Mesenchymal stem cell (in vitro differentiated cells and primary cell): ENCODE measurements at regions not wholly inside any gene's neighbourhood (a gene's known extent, or its start where the extent isn't known, plus 50 kb on each side); places are given as distances from the start of the nearest gene placed in this dataset.

Experiments used
- DNase-seq: peaks from one replicate; pipeline ENCODE4 v3.0.0-alpha.2; 2013
- H2AFZ ChIP-seq: one replicate; pipeline ENCODE4 v1.6.1; 2013; ENCODE audit warnings: low read depth, mild to moderate bottlenecking, control low read depth, inconsistent platforms, low read length, moderate library complexity
- H2AK5ac ChIP-seq: 2 replicates; pipeline ENCODE4 v1.6.1; 2013; ENCODE audit warnings: low read length, moderate library complexity, mild to moderate bottlenecking, inconsistent platforms; ENCODE audit not compliant: severe bottlenecking
- H2BK120ac ChIP-seq: one replicate; pipeline ENCODE4 v1.6.1; 2013; ENCODE audit warnings: low read depth, mild to moderate bottlenecking, inconsistent platforms, low read length, moderate library complexity
- H2BK12ac ChIP-seq, 2 experiments: one replicate each; pipeline ENCODE4 v1.6.1; 2013; ENCODE audit warnings: inconsistent platforms in 2 of 2, low read length in 2 of 2, mild to moderate bottlenecking in 2 of 2, moderate library complexity in 2 of 2, control low read depth in 1 of 2
- H2BK15ac ChIP-seq: one replicate; pipeline ENCODE4 v1.6.1; 2013; ENCODE audit warnings: mild to moderate bottlenecking, low read depth, inconsistent platforms; ENCODE audit not compliant: poor library complexity, severe bottlenecking
- H2BK5ac ChIP-seq: 2 replicates; pipeline ENCODE4 v1.6.1; 2013; ENCODE audit warnings: low read depth, mild to moderate bottlenecking, low read length, control low read depth, inconsistent platforms; ENCODE audit not compliant: poor library complexity, severe bottlenecking
- H3K14ac ChIP-seq, 2 experiments: one replicate each; pipeline ENCODE4 v1.6.1; 2013; ENCODE audit warnings: inconsistent platforms in 2 of 2, low read length in 2 of 2, control low read depth in 1 of 2, mild to moderate bottlenecking in 1 of 2, moderate library complexity in 1 of 2
- H3K18ac ChIP-seq, 2 experiments: one replicate each; pipeline ENCODE4 v1.6.1; 2013; ENCODE audit warnings: inconsistent platforms in 2 of 2, low read length in 2 of 2, control low read depth in 1 of 2, low read depth in 1 of 2, mild to moderate bottlenecking in 1 of 2
- H3K23ac ChIP-seq, 2 experiments: one replicate each; pipeline ENCODE4 v1.6.1; 2013; ENCODE audit warnings: inconsistent platforms in 2 of 2, low read length in 2 of 2, mild to moderate bottlenecking in 2 of 2, moderate library complexity in 2 of 2, control low read depth in 1 of 2
- H3K27ac ChIP-seq: 2 replicates; pipeline ENCODE4 v1.5.1; 2013; ENCODE audit warnings: mild to moderate bottlenecking, moderate library complexity, low read length, control low read depth, inconsistent platforms; ENCODE audit not compliant: poor library complexity, severe bottlenecking
- H3K27me3 ChIP-seq, 2 experiments: 2 replicates each; pipeline versions ENCODE4 v1.6.1 to v1.7.0; 2013; ENCODE audit warnings: low read length in 2 of 2, mild to moderate bottlenecking in 2 of 2, moderate library complexity in 2 of 2, control low read depth in 1 of 2, inconsistent platforms in 1 of 2; ENCODE audit not compliant: control insufficient read depth in 1 of 2, insufficient read depth in 1 of 2
- H3K36me3 ChIP-seq, 2 experiments: 2 replicates each; pipeline versions ENCODE4 v1.6.1 to v1.7.0; 2013; ENCODE audit warnings: low read length in 2 of 2, control low read depth in 1 of 2, inconsistent platforms in 1 of 2, low read depth in 1 of 2, mild to moderate bottlenecking in 1 of 2; ENCODE audit not compliant: insufficient read depth in 2 of 2, control insufficient read depth in 1 of 2
- H3K4ac ChIP-seq, 2 experiments: one replicate each; pipeline ENCODE4 v1.6.1; 2013; ENCODE audit warnings: inconsistent platforms in 2 of 2, low read length in 2 of 2, mild to moderate bottlenecking in 2 of 2, moderate library complexity in 2 of 2, control low read depth in 1 of 2, low read depth in 1 of 2
- H3K4me1 ChIP-seq: 2 replicates; pipeline ENCODE4 v1.6.1; 2013; ENCODE audit warnings: low read depth, low read length, control low read depth; ENCODE audit not compliant: control insufficient read depth, insufficient read depth
- H3K4me2 ChIP-seq: 2 replicates; pipeline ENCODE4 v1.6.1; 2013; ENCODE audit warnings: low read length, mild to moderate bottlenecking, inconsistent platforms; ENCODE audit not compliant: poor library complexity, severe bottlenecking
- H3K4me3 ChIP-seq, 2 experiments: 2 replicates each; pipeline versions ENCODE4 v1.5.1 to v1.7.0; 2013; ENCODE audit warnings: low read length in 2 of 2, mild to moderate bottlenecking in 2 of 2, control low read depth in 1 of 2, low read depth in 1 of 2; ENCODE audit not compliant: insufficient read depth in 1 of 2
- H3K79me1 ChIP-seq: replicated peaks from 2 replicates; pipeline ENCODE4 v1.6.1; 2013; ENCODE audit warnings: mild to moderate bottlenecking, control low read depth, low read length, inconsistent platforms; ENCODE audit not compliant: poor library complexity, severe bottlenecking
- H3K9ac ChIP-seq: 2 replicates; pipeline ENCODE4 v1.7.0; 2013; ENCODE audit warnings: mild to moderate bottlenecking, low read length, moderate library complexity
- H3K9me3 ChIP-seq: 2 replicates; pipeline ENCODE4 v1.7.0; 2013; ENCODE audit warnings: mild to moderate bottlenecking, low read length; ENCODE audit not compliant: control insufficient read depth
- H4K8ac ChIP-seq: one replicate; pipeline ENCODE4 v1.6.1; 2013; ENCODE audit warnings: inconsistent platforms, mild to moderate bottlenecking, low read length, moderate library complexity
- H4K91ac ChIP-seq: one replicate; pipeline ENCODE4 v1.6.1; 2013; ENCODE audit warnings: mild to moderate bottlenecking, low read length, inconsistent platforms
- WGBS: methylation state at CpG from one replicate; pipeline ENCODE4 v1.1.7; 2013; ENCODE audit warnings: mixed read lengths; 5-methylcytosine and 5-hydroxymethylcytosine counted together

DNA sequence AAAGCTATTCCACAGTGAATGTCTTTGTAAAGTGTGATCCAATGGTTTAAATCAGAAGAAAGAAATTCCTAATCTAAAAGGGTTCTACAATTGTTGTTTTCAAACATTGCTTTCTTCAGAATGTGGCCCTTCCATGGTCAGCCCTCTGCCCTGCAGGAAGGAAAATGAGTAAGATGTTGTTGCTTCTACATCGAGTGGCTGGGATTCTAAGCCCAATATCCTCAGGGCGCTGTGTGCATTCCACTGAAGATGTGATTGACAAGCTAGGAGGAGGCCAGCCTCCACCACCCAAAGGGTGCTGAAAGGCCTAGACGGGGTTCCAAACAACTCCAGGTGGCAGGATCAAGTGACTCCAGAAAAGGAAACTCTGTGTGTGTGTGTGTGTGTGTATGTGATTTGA is 316.9 kb upstream of the TSHZ3 start:
- Histone ChIP-seq H3K4ac (no peak overlapping the region), H2BK5ac (no peak overlapping the region), H3K18ac (no peak overlapping the region), H3K27ac (no peak overlapping the region), H3K9me3 (no peaks in the 10 kb centered on the region), H3K79me1 (no peaks in the 10 kb centered on the region), H2AK5ac (no peak overlapping the region), H3K4me2 (no peak overlapping the region), H3K23ac (no peak overlapping the region), H2BK12ac (peak overlapping the region in 1 of 2 experiments; percentile 65), H4K91ac (no peak overlapping the region), H3K14ac (no peak overlapping the region), H2AFZ (no peak overlapping the region), H4K8ac (peak overlapping the region; percentile 71), H2BK15ac (no peak overlapping the region), H3K36me3 (no peaks in the 10 kb centered on the region), H3K4me1 (no peaks in the 10 kb centered on the region), H2BK120ac (no peak overlapping the region), H3K27me3 (peaks cover 0 to 8% of the 10 kb centered on the region in 2 experiments), H3K9ac (no peak overlapping the region), H3K4me3 (no peak overlapping the region)
- no peak for DNase-seq
- 57% methylated on average over 3 of the region's 3 CpGs for WGBS

DNA sequence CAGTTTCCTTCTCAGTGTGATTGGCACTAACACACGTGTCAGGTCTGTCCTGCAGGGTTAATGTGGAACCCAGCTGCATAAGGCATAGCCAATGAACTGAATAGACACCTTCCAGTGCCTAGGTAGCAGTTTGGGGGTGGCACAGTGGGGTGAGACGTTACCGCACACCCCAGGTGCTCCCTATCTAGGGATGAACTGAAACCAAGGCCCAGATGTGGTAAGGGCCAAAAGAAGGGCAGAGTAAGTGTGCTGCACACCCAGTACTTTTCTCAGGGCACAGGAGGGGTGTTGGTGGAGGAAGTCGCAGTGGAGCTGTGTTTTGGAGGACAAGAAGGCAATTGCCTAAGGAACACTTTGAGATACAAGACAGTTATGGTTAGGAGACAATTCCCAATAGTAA is 317.9 kb upstream of the TSHZ3 start:
- no peak overlapping the region for H2BK5ac ChIP-seq
- H3K9ac ChIP-seq: no peak overlapping the region
- no peak overlapping the region for H2BK15ac ChIP-seq
- no peak for DNase-seq
- no peaks in the 10 kb centered on the region for H3K9me3 ChIP-seq
- no peak overlapping the region for H2AFZ ChIP-seq
- no peaks in the 10 kb centered on the region for H3K36me3 ChIP-seq
- H3K79me1 ChIP-seq: no peaks in the 10 kb centered on the region
- no peak overlapping the region for H3K18ac ChIP-seq
- H3K4me3 ChIP-seq: no peak overlapping the region
- H3K4ac ChIP-seq: no peak overlapping the region
- no peak overlapping the region for H2BK120ac ChIP-seq
- 94% methylated on average over 4 of the region's 4 CpGs for WGBS
- H3K23ac ChIP-seq: peak overlapping the region in 1 of 2 experiments; percentile 48
- no peak overlapping the region for H3K27ac ChIP-seq
- H4K8ac ChIP-seq: no peak overlapping the region
- H4K91ac ChIP-seq: no peak overlapping the region
- no peak overlapping the region for H2BK12ac ChIP-seq
- H3K4me2 ChIP-seq: no peak overlapping the region
- H3K4me1 ChIP-seq: no peaks in the 10 kb centered on the region
- peaks cover 0 to 3% of the 10 kb centered on the region in 2 experiments for H3K27me3 ChIP-seq
- H2AK5ac ChIP-seq: no peak overlapping the region
- peak overlapping the region in 1 of 2 experiments; percentile 18 for H3K14ac ChIP-seq

DNA sequence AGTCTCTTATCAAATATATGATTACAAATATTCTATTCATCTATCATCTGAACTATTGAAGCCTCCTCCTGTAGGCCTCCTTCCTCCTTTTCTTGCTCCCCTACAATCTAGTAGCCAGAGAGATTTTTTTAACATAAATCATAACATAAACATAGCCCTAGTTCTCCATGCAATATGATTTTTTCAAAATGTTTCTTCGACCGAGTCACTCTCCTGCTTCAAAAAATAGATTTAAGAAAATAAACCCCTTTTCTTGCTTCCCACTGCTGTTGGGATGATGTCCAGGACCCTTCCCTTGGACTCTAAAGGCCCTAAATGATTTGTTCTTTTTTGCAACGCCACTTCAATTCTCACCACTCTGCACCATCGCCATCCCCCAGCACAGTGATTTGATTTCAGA is 319.7 kb upstream of the TSHZ3 start:
- Histone ChIP-seq H2BK5ac (no peak overlapping the region), H3K9ac (no peak overlapping the region), H4K8ac (no peak overlapping the region), H3K9me3 (no peaks in the 10 kb centered on the region), H3K36me3 (no peaks in the 10 kb centered on the region), H3K14ac (no peak overlapping the region), H3K18ac (no peak overlapping the region), H4K91ac (no peak overlapping the region), H2BK12ac (no peak overlapping the region), H3K27ac (no peak overlapping the region), H2AK5ac (no peak overlapping the region), H3K79me1 (no peaks in the 10 kb centered on the region), H3K4me1 (no peaks in the 10 kb centered on the region), H3K23ac (no peak overlapping the region), H3K4me2 (no peak overlapping the region), H3K4ac (no peak overlapping the region), H2AFZ (no peak overlapping the region), H3K4me3 (no peak overlapping the region), H2BK15ac (no peak overlapping the region), H2BK120ac (no peak overlapping the region), H3K27me3 (peaks cover 0 to 3% of the 10 kb centered on the region in 2 experiments)
- no peak for DNase-seq
- 87% methylated on average over 4 of the region's 4 CpGs for WGBS

- WGBS: 95% methylated on average over 10 of the region's 10 CpGs
- Histone ChIP-seq H3K9me3 (no peaks in the 10 kb centered on the region), H3K9ac (no peak overlapping the region), H2BK5ac (no peak overlapping the region), H3K4me1 (no peaks in the 10 kb centered on the region), H3K14ac (peak overlapping the region in 1 of 2 experiments; percentile 13), H2BK120ac (no peak overlapping the region), H3K4me3 (no peak overlapping the region), H3K4me2 (no peak overlapping the region), H3K27ac (no peak overlapping the region), H3K23ac (no peak overlapping the region), H3K4ac (no peak overlapping the region), H4K8ac (no peak overlapping the region), H2BK15ac (no peak overlapping the region), H2AFZ (no peak overlapping the region), H4K91ac (peak overlapping the region; percentile 32), H3K79me1 (no peaks in the 10 kb centered on the region), H3K27me3 (peaks cover 0 to 3% of the 10 kb centered on the region in 2 experiments), H3K18ac (no peak overlapping the region), H3K36me3 (no peaks in the 10 kb centered on the region), H2BK12ac (no peak overlapping the region), H2AK5ac (no peak overlapping the region)
- no peak for DNase-seq
These were observed 321.7 kb upstream of the TSHZ3 start for GRCh38 chr19:31670931-31671330.
